Hepatocyte (in vitro differentiated cells): ENCODE measurements at regions not wholly inside any gene's neighbourhood (a gene's known extent, or its start where the extent isn't known, plus 50 kb on each side); places are given as distances from the start of the nearest gene placed in this dataset.
"Not testable (repeated sequence)": the region's sequence is repeated elsewhere in the genome, so short reads cannot be mapped to it uniquely, and the experiment has no call there.

Source experiments
- DNase-seq: peaks from one replicate; pipeline ENCODE4 v3.0.0-alpha.2; 2016; ENCODE audit warnings: low spot score
- H2AFZ ChIP-seq: fragments of 200-600 bp; sonication (generic); 2 replicates; pipeline ENCODE4 v1.6.0; 2016; ENCODE audit warnings: antibody characterized with exemption, mild to moderate bottlenecking
- H3K27ac ChIP-seq: fragments of 200-600 bp; sonication (generic); 2 replicates; pipeline ENCODE4 v1.5.1; 2016; ENCODE audit warnings: mild to moderate bottlenecking
- H3K27me3 ChIP-seq: fragments of 200-600 bp; sonication (generic); 2 replicates; pipeline ENCODE4 v1.6.1; 2016
- H3K36me3 ChIP-seq: fragments of 200-600 bp; sonication (generic); replicated peaks from 2 replicates; pipeline ENCODE4 v1.5.1; 2016; ENCODE audit warnings: low read depth; ENCODE audit not compliant: insufficient read depth
- H3K4me1 ChIP-seq: fragments of 200-600 bp; sonication (generic); 2 replicates; pipeline ENCODE4 v1.5.1; 2016; ENCODE audit warnings: mild to moderate bottlenecking, moderate library complexity; ENCODE audit not compliant: insufficient read depth
- H3K4me2 ChIP-seq: fragments of 200-600 bp; sonication (generic); 2 replicates; pipeline ENCODE4 v1.6.0; 2016
- H3K4me3 ChIP-seq: fragments of 200-600 bp; sonication (generic); 2 replicates; pipeline ENCODE4 v1.5.1; 2016; ENCODE audit warnings: mild to moderate bottlenecking
- H3K79me2 ChIP-seq: fragments of 200-600 bp; sonication (generic); 2 replicates; pipeline ENCODE4 v1.6.0; 2017; ENCODE audit warnings: mild to moderate bottlenecking
- H3K9me2 ChIP-seq: fragments of 200-600 bp; sonication (generic); replicated peaks from 2 replicates; pipeline ENCODE4 v1.6.0; 2017; ENCODE audit warnings: mild to moderate bottlenecking; ENCODE audit not compliant: insufficient read depth
- H3K9me3 ChIP-seq: fragments of 200-600 bp; sonication (generic); 2 replicates; pipeline ENCODE4 v1.5.1; 2016; ENCODE audit warnings: low read depth, mild to moderate bottlenecking
- H4K20me1 ChIP-seq: fragments of 200-600 bp; sonication (generic); 2 replicates; pipeline ENCODE4 v1.6.0; 2016; ENCODE audit warnings: mild to moderate bottlenecking; ENCODE audit not compliant: insufficient read depth, poor library complexity, severe bottlenecking
- EZH2 ChIP-seq: fragments of 200-600 bp; sonication (generic); IDR thresholded peaks from 2 replicates; pipeline ENCODE4 v1.6.1; 2016; ENCODE audit warnings: antibody characterized with exemption, mild to moderate bottlenecking, borderline replicate concordance
- EZH2phosphoT487 ChIP-seq: fragments of 200-600 bp; sonication (generic); IDR thresholded peaks from one replicate; pipeline ENCODE4 v1.6.1; 2018; ENCODE audit warnings: antibody characterized with exemption, mild to moderate bottlenecking, low read depth, moderate library complexity; ENCODE audit not compliant: unreplicated experiment, severe bottlenecking
- whole genome bisulfite sequencing: methylation state at CpG from one replicate; pipeline ENCODE4 v1.1.6; 2016; ENCODE audit warnings: low lambda C conversion rate; ENCODE audit errors: missing lambda C conversion rate; 5-methylcytosine and 5-hydroxymethylcytosine counted together
- TF ChIP-seq, protein P1 (sequence below): fragments of 200-600 bp; sonication (generic); IDR thresholded peaks from 2 replicates; pipeline ENCODE4 v1.5.1; 2016; ENCODE audit warnings: antibody characterized with exemption, mild to moderate bottlenecking; ENCODE audit not compliant: poor library complexity

DNA sequence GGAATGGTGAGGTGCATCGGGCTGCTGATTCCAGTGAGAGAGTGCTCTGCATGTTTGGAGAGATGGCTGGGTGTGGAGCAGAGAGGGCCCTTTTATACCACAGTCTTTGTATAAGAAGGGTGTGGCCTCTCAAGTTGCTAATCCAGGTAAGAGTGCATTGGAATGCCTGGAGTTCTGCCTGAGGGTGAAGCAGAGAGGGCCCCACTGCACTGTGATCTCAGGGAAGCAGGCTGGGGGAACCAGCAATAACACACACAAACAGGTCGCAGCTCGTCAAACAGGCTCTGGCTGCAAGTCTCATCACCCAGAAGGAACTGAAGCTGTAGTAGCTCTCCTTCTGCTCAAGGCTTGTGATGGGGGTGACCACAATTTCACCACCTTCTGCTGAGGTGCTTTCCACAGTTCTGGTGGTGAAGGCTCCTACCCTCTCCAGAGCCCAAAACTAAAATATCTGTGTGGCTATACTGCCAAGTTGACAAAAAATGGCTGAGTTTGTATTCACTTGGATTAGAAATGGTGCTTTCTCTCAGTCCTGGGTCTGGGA lies 687.4 kb upstream of the HS3ST1 start:
- H4K20me1 ChIP-seq, result no peaks in the 10 kb centered on the region
- no peaks in the 10 kb centered on the region for H3K27me3 ChIP-seq
- TF ChIP-seq, protein P1, sequence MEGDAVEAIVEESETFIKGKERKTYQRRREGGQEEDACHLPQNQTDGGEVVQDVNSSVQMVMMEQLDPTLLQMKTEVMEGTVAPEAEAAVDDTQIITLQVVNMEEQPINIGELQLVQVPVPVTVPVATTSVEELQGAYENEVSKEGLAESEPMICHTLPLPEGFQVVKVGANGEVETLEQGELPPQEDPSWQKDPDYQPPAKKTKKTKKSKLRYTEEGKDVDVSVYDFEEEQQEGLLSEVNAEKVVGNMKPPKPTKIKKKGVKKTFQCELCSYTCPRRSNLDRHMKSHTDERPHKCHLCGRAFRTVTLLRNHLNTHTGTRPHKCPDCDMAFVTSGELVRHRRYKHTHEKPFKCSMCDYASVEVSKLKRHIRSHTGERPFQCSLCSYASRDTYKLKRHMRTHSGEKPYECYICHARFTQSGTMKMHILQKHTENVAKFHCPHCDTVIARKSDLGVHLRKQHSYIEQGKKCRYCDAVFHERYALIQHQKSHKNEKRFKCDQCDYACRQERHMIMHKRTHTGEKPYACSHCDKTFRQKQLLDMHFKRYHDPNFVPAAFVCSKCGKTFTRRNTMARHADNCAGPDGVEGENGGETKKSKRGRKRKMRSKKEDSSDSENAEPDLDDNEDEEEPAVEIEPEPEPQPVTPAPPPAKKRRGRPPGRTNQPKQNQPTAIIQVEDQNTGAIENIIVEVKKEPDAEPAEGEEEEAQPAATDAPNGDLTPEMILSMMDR, result no peak
- TF ChIP-seq EZH2phosphoT487, result no peak
- no peak for TF ChIP-seq EZH2
- 88% methylated on average over 3 of the region's 3 CpGs for WGBS
- no peak overlapping the region for H3K4me3 ChIP-seq
- H3K79me2 ChIP-seq, result no peaks in the 10 kb centered on the region
- H2AFZ ChIP-seq, result no peak overlapping the region
- H3K36me3 ChIP-seq, result no peaks in the 10 kb centered on the region
- no peaks in the 10 kb centered on the region for H3K9me3 ChIP-seq
- DNase-seq, result peak; percentile 6
- no peak overlapping the region for H3K27ac ChIP-seq
- H3K4me1 ChIP-seq, result no peaks in the 10 kb centered on the region
- H3K4me2 ChIP-seq, result no peak overlapping the region
- H3K9me2 ChIP-seq, result no peaks in the 10 kb centered on the region

DNA sequence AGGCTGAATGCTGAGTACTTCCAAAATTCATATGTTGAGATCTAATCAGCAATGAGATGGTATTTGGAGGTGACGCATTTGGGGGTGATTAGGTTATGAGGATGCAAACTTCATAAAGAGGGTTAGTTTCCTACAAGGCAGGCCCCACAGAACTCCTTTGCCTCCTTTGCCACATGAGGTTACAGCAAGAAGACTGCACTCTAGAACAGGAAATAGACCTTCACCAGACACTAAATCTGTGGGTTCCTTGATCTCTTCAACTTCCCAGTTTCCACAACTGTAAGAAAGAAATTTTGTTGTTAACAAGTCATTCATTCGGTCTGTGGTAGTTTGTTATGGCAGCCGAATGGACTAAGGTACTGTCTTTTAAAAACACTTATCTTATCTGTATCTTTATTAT lies 681.9 kb upstream of the HS3ST1 start:
- no peak for DNase-seq
- Histone ChIP-seq H3K4me3 (no peak overlapping the region), H2AFZ (no peak overlapping the region)

DNA sequence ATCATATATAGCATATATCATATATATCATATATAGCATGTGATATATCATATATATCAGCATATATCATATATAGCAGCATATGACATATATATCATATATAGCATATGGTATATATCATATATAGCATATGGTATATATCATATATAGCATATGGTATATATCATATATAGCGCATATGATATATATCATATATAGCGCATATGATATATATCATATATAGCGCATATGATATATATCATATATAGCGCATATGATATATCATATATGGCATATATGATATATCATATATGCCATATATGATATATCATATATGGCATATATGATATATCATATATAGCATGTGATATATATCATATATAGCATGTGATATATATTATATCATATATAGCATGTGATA lies 680.4 kb upstream of the HS3ST1 start:
- not testable (repeated sequence) for H3K4me1 ChIP-seq, H3K4me2 ChIP-seq, H3K27me3 ChIP-seq, H3K36me3 ChIP-seq, H3K9me3 ChIP-seq, H4K20me1 ChIP-seq, H3K27ac ChIP-seq, H2AFZ ChIP-seq, H3K4me3 ChIP-seq, H3K9me2 ChIP-seq, H3K79me2 ChIP-seq, DNase-seq
- 100% methylated on average over 4 of the region's 4 CpGs for WGBS

More for the DNA sequence above, 681.9 kb upstream of the HS3ST1 start:
- Histone ChIP-seq H3K79me2 (no peaks in the 10 kb centered on the region), H3K4me2 (no peak overlapping the region), H3K9me3 (peaks cover 4% of the 10 kb centered on the region), H4K20me1 (no peaks in the 10 kb centered on the region), H3K9me2 (no peaks in the 10 kb centered on the region), H3K27me3 (no peaks in the 10 kb centered on the region), H3K4me1 (no peaks in the 10 kb centered on the region), H3K36me3 (no peaks in the 10 kb centered on the region), H3K27ac (no peak overlapping the region)
- 92% methylated on average over 3 of the region's 3 CpGs for WGBS
- TF ChIP-seq EZH2 (no peak), EZH2phosphoT487 (no peak)
- TF ChIP-seq, protein P1, result no peak

DNA sequence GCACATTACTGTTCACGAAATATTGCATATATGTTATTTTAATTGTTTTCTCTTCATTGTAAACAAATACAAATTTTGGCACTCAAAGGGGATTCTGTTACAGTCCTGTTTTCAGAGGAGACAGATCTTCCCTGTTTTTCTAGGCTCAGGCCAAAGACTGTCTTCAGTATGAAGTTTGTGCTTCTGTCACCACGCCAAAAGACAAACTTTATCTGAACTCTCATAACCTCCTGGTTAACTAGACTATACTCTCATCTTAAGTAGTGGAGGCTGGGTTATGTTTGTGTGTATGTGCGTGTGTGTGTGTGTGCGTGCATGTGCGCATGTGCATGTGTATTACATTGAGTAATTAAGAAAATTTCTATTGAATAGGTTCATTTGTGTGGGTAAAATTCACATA lies 676.8 kb upstream of the HS3ST1 start:
- no peak overlapping the region for H3K4me3 ChIP-seq
- H2AFZ ChIP-seq, result no peak overlapping the region
- no peaks in the 10 kb centered on the region for H3K4me1 ChIP-seq
- no peak overlapping the region for H3K4me2 ChIP-seq
- H3K9me2 ChIP-seq, result no peaks in the 10 kb centered on the region
- H3K79me2 ChIP-seq, result no peaks in the 10 kb centered on the region
- H3K36me3 ChIP-seq, result no peaks in the 10 kb centered on the region
- H4K20me1 ChIP-seq, result no peaks in the 10 kb centered on the region
- H3K27ac ChIP-seq, result no peak overlapping the region
- peaks cover 4% of the 10 kb centered on the region for H3K9me3 ChIP-seq
- DNase-seq, result no peak
- TF ChIP-seq, protein P1, result no peak
- TF ChIP-seq EZH2phosphoT487 (no peak), EZH2 (no peak)
- no peaks in the 10 kb centered on the region for H3K27me3 ChIP-seq
- WGBS, result 82% methylated on average over 5 of the region's 5 CpGs

DNA sequence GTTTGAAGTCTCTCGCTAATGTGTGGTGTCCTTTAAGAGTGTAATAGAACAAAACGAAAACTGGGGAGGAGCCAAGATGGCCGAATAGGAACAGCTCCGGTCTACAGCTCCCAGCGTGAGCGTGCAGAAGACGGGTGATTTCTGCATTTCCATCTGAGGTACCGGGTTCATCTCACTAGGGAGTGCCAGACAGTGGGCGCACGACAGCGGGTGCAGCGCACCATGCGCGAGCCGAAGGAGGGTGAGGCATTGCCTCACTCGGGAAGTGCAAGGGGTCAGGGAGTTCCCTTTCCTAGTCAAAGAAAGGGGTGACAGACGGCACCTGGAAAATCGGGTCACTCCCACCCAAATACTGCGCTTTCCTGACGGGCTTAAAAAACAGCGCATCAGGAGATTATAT lies 661.2 kb upstream of the HS3ST1 start:
- not testable (repeated sequence) for H3K36me3 ChIP-seq, H3K4me3 ChIP-seq, H3K9me2 ChIP-seq, H3K4me1 ChIP-seq, H3K27me3 ChIP-seq, H2AFZ ChIP-seq, H3K79me2 ChIP-seq, H3K9me3 ChIP-seq, H3K27ac ChIP-seq, H4K20me1 ChIP-seq, DNase-seq, H3K4me2 ChIP-seq
- 93% methylated on average over 21 of the region's 21 CpGs for WGBS
